SU-DHL-6 (cell line): ENCODE measurements at regions not wholly inside any gene's neighbourhood (a gene's known extent, or its start where the extent isn't known, plus 50 kb on each side); places are given as distances from the start of the nearest gene placed in this dataset.

ENCODE experiments used
- CTCF ChIP-seq: fragments of 200-600 bp; sonication (generic); IDR thresholded peaks from one replicate; pipeline ENCODE4 v1.5.1; 2017; ENCODE audit warnings: antibody characterized with exemption, mild to moderate bottlenecking, low read length, moderate library complexity; ENCODE audit not compliant: insufficient read depth, poor library complexity, severe bottlenecking
- EZH2phosphoT487 ChIP-seq: fragments of 200-600 bp; sonication (generic), shearing (Covaris generic); conservative IDR thresholded peaks from 2 replicates; pipeline ENCODE4 v1.6.1; 2018; ENCODE audit warnings: mild to moderate bottlenecking, antibody characterized with exemption, low read length, moderate library complexity, mixed read lengths

GRCh38 chr22:22092974-22093373 is 110.4 kb upstream of the TOP3B start:
- TF ChIP-seq CTCF (no peak), EZH2phosphoT487 (no peak)
